ENCODE measurements at regions not wholly inside any gene's neighbourhood (a gene's known extent, or its start where the extent isn't known, plus 50 kb on each side); places are given as distances from the start of the nearest gene placed in this dataset.

- Mint-ChIP-seq H3K36me3 (no peaks in the 10 kb centered on the region), H3K27ac (no peak overlapping the region), H3K9me3 (no peaks in the 10 kb centered on the region), H3K27me3 (no peaks in the 10 kb centered on the region), H3K4me1 (peaks cover 41% of the 10 kb centered on the region), H3K4me3 (no peak overlapping the region)
Measured at GRCh38 chr17:77889866-77890760, 68.4 kb upstream of the TNRC6C start.

- no peak overlapping the region for H3K27ac Mint-ChIP-seq
- H3K4me1 Mint-ChIP-seq, result peaks cover 37% of the 10 kb centered on the region
- H3K4me3 Mint-ChIP-seq, result no peak overlapping the region
- H3K36me3 Mint-ChIP-seq, result no peaks in the 10 kb centered on the region
- H3K9me3 Mint-ChIP-seq, result no peaks in the 10 kb centered on the region
- no peaks in the 10 kb centered on the region for H3K27me3 Mint-ChIP-seq
Measured at GRCh38 chr17:77890771-77891170, 67.7 kb upstream of the TNRC6C start.

- Mint-ChIP-seq H3K9me3 (no peaks in the 10 kb centered on the region), H3K4me1 (peaks cover 29% of the 10 kb centered on the region), H3K4me3 (no peak overlapping the region), H3K27ac (no peak overlapping the region), H3K36me3 (no peaks in the 10 kb centered on the region), H3K27me3 (no peaks in the 10 kb centered on the region)
Measured at GRCh38 chr17:77891602-77892001, 66.9 kb upstream of the TNRC6C start.

GRCh38 chr17:77892031-77892430, 66.5 kb upstream of the TNRC6C start:
- H3K36me3 Mint-ChIP-seq, result no peaks in the 10 kb centered on the region
- H3K4me1 Mint-ChIP-seq, result peaks cover 24% of the 10 kb centered on the region
- H3K4me3 Mint-ChIP-seq, result no peak overlapping the region
- no peak overlapping the region for H3K27ac Mint-ChIP-seq
- no peaks in the 10 kb centered on the region for H3K9me3 Mint-ChIP-seq
- no peaks in the 10 kb centered on the region for H3K27me3 Mint-ChIP-seq

GRCh38 chr17:77892469-77893143, 65.9 kb upstream of the TNRC6C start:
- Mint-ChIP-seq H3K36me3 (no peaks in the 10 kb centered on the region), H3K4me1 (peaks cover 19% of the 10 kb centered on the region), H3K27ac (peak overlapping the region; percentile 70), H3K9me3 (no peaks in the 10 kb centered on the region), H3K4me3 (no peak overlapping the region), H3K27me3 (no peaks in the 10 kb centered on the region)

- no peaks in the 10 kb centered on the region for H3K9me3 Mint-ChIP-seq
- no peaks in the 10 kb centered on the region for H3K36me3 Mint-ChIP-seq
- H3K27ac Mint-ChIP-seq, result peak overlapping the region; percentile 70
- peaks cover 11% of the 10 kb centered on the region for H3K4me1 Mint-ChIP-seq
- H3K4me3 Mint-ChIP-seq, result no peak overlapping the region
- H3K27me3 Mint-ChIP-seq, result no peaks in the 10 kb centered on the region
Measured at GRCh38 chr17:77893144-77894044, 65.1 kb upstream of the TNRC6C start.

GRCh38 chr17:77894126-77894956, 64.2 kb upstream of the TNRC6C start:
- Mint-ChIP-seq H3K27ac (no peak overlapping the region), H3K9me3 (no peaks in the 10 kb centered on the region), H3K27me3 (no peaks in the 10 kb centered on the region), H3K4me1 (peaks cover 9% of the 10 kb centered on the region), H3K36me3 (no peaks in the 10 kb centered on the region), H3K4me3 (peak overlapping the region; percentile 30)

- Mint-ChIP-seq H3K36me3 (no peaks in the 10 kb centered on the region), H3K9me3 (no peaks in the 10 kb centered on the region), H3K27me3 (no peaks in the 10 kb centered on the region), H3K4me3 (no peak overlapping the region), H3K27ac (no peak overlapping the region), H3K4me1 (peaks cover 9% of the 10 kb centered on the region)
Measured at GRCh38 chr17:77897741-77898301, 60.7 kb upstream of the TNRC6C start.

- no peaks in the 10 kb centered on the region for H3K27me3 Mint-ChIP-seq
- no peak overlapping the region for H3K27ac Mint-ChIP-seq
- no peaks in the 10 kb centered on the region for H3K36me3 Mint-ChIP-seq
- no peak overlapping the region for H3K4me3 Mint-ChIP-seq
- no peaks in the 10 kb centered on the region for H3K9me3 Mint-ChIP-seq
- no peaks in the 10 kb centered on the region for H3K4me1 Mint-ChIP-seq
Measured at GRCh38 chr17:77898521-77899434, 59.7 kb upstream of the TNRC6C start.

GRCh38 chr17:77899498-77899897, 59.0 kb upstream of the TNRC6C start:
- no peaks in the 10 kb centered on the region for H3K27me3 Mint-ChIP-seq
- no peaks in the 10 kb centered on the region for H3K9me3 Mint-ChIP-seq
- H3K4me1 Mint-ChIP-seq, result no peaks in the 10 kb centered on the region
- no peak overlapping the region for H3K4me3 Mint-ChIP-seq
- no peak overlapping the region for H3K27ac Mint-ChIP-seq
- no peaks in the 10 kb centered on the region for H3K36me3 Mint-ChIP-seq

- no peak overlapping the region for H3K27ac Mint-ChIP-seq
- H3K4me3 Mint-ChIP-seq, result no peak overlapping the region
- H3K9me3 Mint-ChIP-seq, result no peaks in the 10 kb centered on the region
- no peaks in the 10 kb centered on the region for H3K27me3 Mint-ChIP-seq
- no peaks in the 10 kb centered on the region for H3K36me3 Mint-ChIP-seq
- no peaks in the 10 kb centered on the region for H3K4me1 Mint-ChIP-seq
Measured at GRCh38 chr17:77901481-77901880, 57.0 kb upstream of the TNRC6C start.

- H3K27me3 Mint-ChIP-seq, result no peaks in the 10 kb centered on the region
- no peaks in the 10 kb centered on the region for H3K9me3 Mint-ChIP-seq
- H3K36me3 Mint-ChIP-seq, result no peaks in the 10 kb centered on the region
- no peaks in the 10 kb centered on the region for H3K4me1 Mint-ChIP-seq
- H3K27ac Mint-ChIP-seq, result peak overlapping the region; percentile 51
- H3K4me3 Mint-ChIP-seq, result no peak overlapping the region
Measured at GRCh38 chr17:77905266-77905665, 53.2 kb upstream of the TNRC6C start.

- H3K4me1 Mint-ChIP-seq, result no peaks in the 10 kb centered on the region
- H3K27ac Mint-ChIP-seq, result no peak overlapping the region
- no peaks in the 10 kb centered on the region for H3K36me3 Mint-ChIP-seq
- no peaks in the 10 kb centered on the region for H3K9me3 Mint-ChIP-seq
- no peak overlapping the region for H3K4me3 Mint-ChIP-seq
- H3K27me3 Mint-ChIP-seq, result no peaks in the 10 kb centered on the region
Measured at GRCh38 chr17:77905766-77906165, 52.7 kb upstream of the TNRC6C start.

GRCh38 chr17:77906377-77906871, 52.1 kb upstream of the TNRC6C start:
- Mint-ChIP-seq H3K9me3 (no peaks in the 10 kb centered on the region), H3K4me3 (no peak overlapping the region), H3K27me3 (no peaks in the 10 kb centered on the region), H3K4me1 (no peaks in the 10 kb centered on the region), H3K27ac (no peak overlapping the region), H3K36me3 (no peaks in the 10 kb centered on the region)

Measured in activated naive CD4-positive, alpha-beta T cell treated with anti-CD3 and anti-CD28 coated beads, Interleukin-2, amount 50 U/mL, for 24 hours (primary cell).